HG02759 (cell line): ENCODE measurements at regions not wholly inside any gene's neighbourhood (a gene's known extent, or its start where the extent isn't known, plus 50 kb on each side); places are given as distances from the start of the nearest gene placed in this dataset.
"Not testable (repeated sequence)": the region's sequence is repeated elsewhere in the genome, so short reads cannot be mapped to it uniquely, and the experiment has no call there.

Experiments
- ATAC-seq: cut with Tn5 transposase; IDR thresholded peaks from one replicate; pipeline ENCODE4 v1.9.1; 2021; ENCODE audit warnings: mild to moderate bottlenecking, moderate library complexity; ENCODE audit not compliant: unreplicated experiment

DNA sequence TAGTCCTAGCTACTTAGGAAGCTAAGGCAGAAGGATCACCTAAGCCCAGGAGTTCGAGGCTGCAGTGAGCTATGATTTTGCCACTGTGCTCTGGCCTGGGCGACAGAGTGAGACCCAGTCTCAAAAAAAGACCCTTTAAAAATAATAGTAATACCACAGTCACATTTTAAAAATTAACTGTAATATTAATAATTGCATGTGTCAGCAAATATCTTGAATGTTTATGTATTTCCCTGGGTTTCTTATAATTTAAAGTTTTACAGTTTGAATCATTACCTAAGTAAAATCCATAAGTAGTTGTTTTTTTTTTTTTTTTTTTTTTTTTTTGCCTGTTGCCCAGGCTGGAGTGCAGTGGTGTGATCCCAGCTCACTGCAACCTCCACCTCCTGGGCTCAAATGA is 69.2 kb downstream of the LYZL2 start:
- no peak for ATAC-seq

DNA sequence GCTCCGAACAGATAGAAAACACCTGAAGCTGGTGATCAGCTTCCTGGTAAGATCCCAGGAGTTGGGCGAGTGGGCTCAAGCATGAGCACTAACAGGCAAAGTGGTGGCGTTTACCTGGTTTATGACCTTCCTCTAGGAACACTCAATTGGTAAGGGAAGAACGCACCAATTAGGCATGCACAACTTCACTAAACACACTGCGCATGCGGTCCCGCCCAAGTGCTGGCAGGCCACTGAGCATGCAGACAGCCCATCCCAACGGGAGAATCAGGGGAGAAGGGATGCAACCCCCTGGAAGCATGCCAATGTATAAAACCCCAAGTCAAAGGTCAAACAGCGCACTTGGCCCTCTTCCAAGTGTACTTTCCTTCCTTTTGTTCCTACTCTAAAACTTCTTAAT is 70.4 kb downstream of the LYZL2 start:
- ATAC-seq = no peak

DNA sequence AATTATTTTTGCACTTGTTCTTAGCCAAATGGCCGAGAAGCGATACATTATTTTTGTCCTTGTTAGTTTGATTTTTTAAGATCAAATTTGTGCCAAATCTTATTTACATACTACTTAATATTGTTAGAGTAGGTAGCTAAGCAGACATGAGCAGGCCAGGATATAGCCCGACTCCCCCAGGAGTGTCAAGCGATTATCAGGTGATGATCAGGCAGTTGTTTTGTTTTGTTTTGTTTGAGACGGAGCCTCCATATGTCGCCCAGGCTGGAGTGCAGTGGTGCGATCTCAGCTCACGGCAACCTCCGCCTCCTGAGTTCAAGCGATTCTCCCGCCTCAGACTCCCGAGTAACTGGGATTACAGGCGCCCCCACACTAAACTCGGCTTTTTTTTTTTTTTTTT is 71.1 kb downstream of the LYZL2 start:
- no peak for ATAC-seq

DNA sequence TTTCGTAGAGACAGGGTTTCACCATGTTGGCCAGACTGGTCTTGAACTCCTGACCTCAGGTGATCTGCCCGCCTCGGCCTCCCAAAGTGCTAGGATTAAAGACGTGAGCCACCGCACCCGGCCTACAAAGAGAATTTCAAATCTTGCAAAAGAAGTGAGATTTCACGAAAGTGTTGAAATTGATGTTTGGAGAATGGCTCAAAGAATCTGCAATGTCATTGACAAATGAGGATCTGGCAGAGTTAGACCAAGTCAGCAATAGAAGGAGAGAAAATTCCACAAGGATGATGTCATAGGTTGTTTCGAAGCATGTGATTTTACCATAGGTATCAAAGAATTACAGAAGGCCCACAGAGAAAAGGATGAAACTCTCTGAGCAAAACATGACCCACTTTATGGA is 71.7 kb downstream of the LYZL2 start:
- no peak for ATAC-seq

DNA sequence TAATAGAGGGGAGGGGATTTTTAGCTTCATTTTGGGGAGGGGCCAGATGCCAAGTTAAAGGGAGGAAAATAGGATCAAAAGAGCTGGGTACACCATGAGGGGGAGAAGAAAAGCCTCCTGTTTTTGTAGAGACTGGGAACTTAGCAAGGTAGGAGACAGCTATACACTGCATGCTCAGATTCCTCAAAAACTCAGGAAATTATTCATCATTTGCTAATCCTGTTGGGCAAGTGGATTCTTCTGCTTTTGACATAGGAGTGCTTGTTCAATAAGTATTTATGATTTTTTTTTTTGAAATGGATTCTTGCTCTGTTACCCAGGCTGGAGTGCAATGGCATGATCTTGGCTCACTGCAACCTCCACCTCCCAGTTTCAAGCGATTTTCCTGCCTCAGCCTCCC is 73.4 kb downstream of the LYZL2 start:
- ATAC-seq = no peak

DNA sequence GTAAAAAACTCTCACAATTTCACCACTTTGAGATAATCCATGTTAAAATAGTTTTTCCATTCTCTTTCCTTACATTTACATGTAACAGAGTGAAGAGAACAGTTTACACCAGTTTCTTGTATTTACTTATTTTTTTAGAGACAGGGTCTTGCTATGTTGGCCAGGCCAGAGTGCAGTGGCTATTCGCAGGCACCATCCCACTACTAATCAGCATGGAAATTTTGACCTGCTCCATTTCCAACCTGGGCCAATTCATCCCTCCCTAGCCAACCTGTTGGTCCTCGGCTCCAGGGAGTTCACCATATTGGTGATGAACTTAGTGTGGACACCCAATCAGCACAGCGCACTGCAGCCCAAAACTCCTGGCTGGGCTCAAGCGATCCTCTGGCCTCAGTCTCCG is 74.1 kb downstream of the LYZL2 start:
- ATAC-seq = no peak

DNA sequence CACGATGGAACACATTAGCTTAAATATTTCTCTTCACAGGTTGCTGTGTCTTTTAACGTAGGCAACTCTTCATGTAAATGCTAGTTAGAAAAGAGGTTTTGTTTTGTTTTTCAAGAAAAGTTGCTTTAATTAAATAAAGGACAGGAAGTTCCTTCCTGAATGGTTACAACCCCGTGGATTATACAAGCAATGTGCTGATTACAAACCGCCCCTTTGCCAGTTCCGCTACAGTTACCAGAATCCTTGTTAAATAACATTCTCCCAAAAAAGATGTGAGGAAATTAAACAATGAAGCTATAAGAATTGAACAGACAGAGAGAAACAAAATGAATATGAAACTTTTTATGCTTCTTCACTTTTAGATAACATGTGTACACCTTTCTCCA is 75.1 kb downstream of the LYZL2 start:
- no peak for ATAC-seq

DNA sequence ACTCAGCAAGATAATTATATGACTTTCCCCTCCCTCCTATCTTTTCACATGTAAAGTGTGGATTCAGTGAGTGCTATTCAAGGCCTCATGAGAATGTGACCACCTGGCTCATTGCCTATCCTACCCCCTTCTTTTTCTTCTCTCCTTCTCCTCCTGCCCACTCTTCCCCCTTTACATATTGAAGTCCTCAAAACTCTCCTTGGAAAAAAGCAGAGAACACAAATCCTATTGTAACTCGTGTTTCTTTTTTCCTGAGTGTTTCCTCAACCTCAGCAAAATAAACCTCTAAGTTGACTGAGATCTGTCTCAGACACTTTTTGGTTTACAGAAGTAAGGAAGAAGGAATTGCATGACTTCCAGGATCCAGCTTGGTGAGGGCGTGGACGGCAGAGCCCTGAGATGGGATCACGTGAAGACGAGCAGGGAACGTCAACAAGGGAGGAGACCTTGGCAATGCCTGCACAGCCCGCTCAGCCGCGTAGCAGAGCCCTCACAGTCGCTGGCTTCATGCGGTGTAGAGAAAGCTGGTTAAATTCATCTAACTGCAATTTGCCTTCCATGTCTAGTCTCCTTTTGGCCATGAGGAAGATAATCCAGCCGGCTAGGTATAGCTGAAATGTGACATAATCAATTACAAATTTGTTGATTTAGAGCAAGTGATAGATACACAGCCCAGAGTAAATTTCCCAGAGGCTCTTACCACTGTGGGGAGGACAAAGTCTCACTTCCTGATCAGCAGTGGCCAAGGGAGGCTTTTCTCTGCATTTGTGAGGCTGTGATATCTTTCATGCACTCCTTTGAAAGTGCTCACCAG is 75.7 kb downstream of the LYZL2 start:
- ATAC-seq = no peak

DNA sequence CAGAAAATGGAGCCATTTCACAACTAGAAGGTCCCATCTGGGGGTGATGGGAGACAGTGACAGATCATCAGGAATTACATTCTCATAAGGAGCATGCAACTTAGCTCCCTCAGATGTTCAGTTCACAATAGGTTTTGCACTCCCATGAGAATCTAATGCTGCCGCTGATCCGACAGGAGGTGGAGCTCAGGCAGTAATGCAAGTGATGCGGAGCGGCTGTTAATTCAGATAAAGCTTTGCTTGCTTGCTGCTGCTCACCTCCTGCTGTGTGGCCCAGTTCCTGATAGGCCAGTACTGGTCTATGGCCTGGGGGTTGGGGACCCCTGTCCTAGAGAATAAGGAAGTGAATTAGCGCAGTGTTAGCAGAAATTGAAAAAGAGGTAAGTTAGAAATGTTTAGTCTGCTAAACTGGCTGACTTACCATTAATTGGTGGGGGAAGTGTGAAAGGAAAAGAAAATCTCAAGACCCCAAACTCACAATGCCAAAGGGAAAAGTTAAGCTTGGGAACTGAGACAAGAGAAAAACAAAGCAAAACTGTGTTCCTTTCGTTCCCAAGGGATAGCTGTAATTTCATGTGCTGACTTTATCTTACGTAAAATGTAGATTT is 76.4 kb downstream of the LYZL2 start:
- no peak for ATAC-seq

DNA sequence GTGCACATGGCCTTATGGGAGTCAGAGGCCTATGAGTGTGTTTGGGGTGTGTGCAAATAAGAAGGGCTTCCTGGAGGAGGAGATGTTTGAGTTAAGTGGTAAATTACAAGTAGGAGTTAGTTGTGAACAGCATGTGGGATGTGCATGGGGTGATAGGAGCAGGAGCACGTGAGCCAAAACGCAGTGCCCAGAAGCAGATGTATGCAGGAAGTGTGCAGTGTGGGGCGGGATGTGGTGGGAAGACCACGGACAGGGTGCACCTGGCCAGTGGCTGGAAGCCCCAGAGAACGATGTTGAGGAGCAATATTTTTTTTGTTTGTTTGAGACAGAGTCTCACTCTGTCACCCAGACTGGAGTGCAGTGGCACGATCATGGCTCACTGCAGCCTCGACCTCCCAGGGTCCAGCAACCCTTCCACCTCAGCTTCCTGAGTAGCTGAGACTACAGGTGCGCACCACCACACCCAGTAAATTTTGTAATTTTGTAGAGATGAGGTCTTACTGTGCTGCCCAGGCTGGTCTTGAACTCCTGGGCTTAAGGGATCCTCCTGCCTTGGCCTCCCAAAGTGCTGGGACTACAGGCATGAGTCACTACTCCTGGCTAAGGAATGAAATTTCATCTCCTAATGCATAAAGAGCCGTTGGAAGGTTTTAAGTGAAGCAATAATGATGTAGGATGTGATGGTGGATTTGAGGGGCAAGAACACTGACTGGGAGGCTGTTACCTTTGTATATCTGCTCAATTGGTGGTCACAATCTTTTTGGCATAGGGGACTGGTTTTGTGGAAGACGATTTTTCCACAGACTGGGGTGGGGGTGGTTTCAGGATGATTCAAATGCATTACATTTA is 78.4 kb downstream of the LYZL2 start:
- no peak for ATAC-seq

DNA sequence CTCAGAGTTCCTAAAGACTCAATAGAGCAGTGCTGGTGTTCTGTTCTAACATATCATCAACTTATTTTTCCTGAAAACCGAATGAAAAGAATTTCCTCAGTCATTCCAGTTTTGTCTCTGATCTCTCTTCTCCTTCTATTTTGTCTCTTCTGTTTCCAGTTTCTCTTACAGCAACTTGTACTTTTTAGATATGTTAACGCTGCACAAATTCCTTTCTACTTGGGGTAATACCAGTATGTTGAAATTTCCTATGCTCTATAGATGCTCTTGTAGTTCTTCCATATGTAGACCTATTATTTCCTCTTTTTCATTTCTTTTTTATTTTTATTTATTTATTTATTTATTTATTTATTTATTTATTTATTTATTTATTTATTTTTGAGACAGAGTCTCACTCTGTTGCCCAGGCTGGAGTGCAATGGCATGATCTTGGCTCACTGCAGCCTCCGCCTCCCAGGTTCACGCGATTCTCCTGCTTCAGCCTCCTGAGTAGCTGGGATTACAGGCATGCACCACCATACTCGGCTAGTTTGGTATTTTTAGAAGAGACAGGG is 80.3 kb downstream of the LYZL2 start:
- ATAC-seq = not testable (repeated sequence)

DNA sequence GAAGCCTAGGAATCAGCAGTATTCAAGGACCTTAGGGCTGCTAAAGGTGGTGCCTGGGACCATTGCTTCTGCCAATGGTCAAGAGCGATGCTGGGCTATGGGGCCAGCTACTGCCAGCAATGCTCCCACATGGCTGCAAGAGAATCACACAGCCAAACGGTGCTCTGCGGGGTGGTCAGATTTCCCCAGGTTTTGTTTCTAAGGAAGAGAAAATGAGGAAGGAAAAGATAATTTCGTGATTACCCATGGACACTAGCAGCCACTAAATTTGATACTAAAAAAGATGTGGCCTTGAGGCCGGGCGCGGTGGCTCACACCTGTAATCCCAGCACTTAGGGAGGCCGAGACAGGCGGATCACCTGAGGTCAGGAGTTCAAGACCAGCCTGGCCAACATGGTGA is 83.0 kb downstream of the LYZL2 start:
- no peak for ATAC-seq

DNA sequence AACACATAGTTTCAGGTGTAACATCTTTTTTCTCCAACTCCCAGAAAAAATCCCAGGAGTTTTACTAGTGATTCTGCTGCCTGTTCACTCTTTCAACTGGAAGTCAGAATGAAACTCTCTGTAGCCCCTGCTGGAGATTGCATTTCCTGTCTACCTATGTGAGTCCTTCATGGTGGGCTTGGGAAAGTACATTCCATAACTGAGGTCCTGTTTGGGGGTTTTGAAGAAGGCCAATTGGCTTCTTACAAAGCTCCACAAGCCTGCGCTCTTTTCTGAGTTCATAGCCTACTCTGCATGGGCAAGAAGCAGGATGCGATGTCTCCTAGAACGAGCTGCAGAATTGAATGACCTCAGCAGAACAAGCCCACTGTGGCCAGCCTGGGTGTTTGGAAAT is 86.7 kb downstream of the LYZL2 start:
- peak; percentile 31 for ATAC-seq

DNA sequence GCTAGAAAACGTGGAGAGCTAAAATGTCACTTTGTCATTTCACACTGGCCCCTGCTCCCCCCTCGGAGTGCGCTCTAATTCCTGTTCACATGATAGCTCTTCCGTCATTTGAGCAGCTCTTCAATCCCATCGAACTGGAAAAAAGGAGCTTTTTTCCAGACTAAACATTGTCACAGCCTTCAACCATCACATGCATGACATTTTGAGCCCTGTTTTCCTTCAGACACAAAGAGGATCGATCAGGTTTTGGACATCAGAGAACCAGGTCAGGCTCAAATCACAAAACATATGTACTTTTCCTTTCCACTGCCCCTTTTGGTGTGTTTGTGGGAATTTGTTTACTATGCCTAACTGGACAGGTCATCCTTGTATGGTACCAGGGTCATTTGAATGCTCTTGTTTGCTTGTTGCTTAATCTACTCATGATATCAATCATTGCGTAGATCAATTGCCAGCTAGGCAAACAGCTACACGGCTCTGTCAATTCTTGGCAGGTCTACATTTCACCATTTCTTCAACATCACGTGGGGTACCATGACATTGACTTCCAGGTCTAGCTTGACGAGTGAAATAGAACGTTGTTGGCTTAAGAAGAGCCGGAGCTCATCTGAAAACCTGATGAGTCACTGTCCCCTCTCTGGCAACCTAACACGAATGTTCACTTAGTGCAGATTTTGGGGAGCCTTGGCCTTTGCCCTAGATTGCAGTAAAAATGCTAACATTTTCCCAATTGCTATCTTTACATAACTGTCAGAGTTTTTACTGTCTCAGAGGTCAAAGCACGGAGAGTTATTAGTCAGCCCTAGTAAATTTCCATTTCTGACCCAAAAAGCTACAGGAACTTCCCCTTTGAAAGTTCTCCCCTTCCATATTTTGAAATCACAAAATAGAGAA is 87.3 kb downstream of the LYZL2 start:
- ATAC-seq = peak; percentile 61

DNA sequence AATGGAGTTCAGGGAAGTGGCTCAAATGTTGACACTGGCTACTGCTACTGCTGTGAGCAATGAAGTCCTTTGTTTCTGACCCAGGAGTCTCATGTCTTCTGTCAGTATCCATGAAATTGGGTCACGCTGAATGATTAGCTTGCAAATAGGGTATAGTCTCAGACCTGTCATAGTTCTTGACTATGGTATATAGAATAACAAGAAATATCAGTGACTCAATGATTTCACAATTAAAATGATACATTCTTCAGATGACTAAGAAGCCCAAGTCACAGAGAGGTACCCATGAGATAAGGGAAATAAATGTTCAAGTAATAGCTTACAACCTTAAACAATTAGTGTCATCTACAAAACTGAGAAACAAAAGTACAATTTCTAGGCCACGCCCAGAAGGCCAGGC is 89.3 kb downstream of the LYZL2 start:
- no peak for ATAC-seq

DNA sequence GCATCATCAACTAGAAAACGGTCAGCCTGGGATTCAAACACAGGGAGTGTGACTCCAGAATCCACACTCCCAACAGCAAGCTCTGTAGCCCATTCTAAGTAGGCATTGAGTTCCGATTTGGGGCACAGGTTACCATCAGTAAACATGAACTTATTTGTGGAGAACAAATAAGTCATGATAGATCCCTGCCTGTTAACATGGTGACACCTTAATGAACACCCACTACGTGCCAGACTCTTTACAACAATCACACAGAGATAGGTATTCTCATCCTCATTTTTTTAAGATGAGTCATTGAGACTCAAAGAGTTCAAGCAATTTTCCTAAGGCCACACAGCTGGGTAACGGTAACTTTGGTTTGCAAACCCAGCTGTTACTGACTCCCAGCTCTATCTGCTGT is 91.5 kb downstream of the LYZL2 start:
- ATAC-seq = no peak

DNA sequence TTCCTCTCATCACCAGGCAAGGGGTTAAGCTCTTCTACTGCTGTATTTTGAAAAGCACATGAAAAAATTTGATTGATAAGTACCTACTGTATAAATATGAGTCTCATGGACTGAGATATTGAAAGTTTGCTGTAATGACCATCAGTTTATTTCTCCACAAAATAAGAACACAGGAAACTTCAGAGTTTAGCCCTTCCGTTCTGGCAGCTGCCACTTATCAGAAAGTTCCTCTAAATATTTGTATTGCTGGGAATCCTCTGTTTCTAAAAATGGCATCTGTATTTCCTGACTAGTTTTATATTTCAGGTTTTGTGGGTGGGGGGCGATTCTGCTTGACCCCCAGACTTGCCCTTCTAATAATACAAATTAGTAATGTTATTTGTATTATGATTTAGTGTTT is 92.0 kb downstream of the LYZL2 start:
- ATAC-seq = no peak

DNA sequence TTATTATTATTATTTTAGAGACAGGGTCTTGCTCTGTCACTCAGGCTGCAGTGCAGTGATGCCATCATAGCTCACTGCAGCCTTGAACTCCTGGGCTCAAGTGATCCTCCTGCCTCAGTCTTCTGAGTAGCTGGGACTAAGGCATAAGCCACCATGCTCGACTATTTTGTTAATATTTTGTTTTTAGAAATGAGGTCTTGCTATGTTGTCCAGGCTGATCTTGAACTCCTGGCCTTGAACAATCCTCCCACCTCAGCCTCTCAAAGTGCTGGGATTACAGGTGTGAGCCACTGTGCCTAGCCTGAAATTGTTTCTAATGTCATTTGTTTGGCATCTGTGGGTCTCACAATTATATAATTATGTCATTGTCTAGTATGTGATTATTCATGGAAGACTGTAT is 92.4 kb downstream of the LYZL2 start:
- ATAC-seq = not testable (repeated sequence)

DNA sequence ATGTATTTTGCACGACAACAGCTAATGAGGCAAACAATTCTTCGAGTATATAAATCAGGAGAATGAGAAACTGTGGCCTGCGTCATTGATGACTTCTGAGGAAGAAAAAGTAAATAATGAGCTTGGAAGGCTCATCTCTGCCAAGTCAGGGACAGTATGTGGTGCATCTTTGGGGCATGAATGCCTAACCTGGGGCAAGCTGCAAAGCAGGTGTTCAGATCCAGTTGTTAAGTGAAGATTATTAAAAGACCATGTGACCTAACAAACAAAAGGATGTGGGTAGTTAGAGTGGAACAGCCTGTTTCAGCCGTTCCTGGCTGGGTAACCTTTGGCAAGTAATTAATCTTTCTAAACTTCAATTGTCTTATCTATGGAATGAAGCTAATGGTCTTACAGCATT is 93.0 kb downstream of the LYZL2 start:
- no peak for ATAC-seq

DNA sequence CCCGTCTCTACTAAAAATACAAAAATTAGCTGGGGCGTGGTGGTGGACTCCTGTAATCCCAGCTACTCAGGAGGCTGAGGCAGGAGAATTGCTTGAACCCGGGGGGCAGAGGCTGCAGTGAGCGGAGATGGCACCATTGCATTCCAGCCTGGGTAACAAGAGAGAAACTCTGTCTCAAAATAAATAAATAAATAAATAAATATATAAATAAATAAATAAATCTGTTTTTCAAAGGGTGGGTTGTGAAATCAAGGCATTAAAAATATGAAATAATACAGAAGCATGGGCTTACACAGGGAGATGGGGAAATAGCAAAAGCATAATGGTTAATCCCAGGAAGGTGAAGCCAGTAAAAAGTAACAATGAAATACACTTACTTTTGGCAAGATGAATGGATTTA is 93.9 kb downstream of the LYZL2 start:
- no peak for ATAC-seq
